GF-D8 (cell line): ENCODE measurements at regions not wholly inside any gene's neighbourhood (a gene's known extent, or its start where the extent isn't known, plus 50 kb on each side); places are given as distances from the start of the nearest gene placed in this dataset.
"Not testable (repeated sequence)": the region's sequence is repeated elsewhere in the genome, so short reads cannot be mapped to it uniquely, and the experiment has no call there.

Experiments
- DNase-seq: peaks from one replicate; lab custom pipeline; 2025; lab: John Stamatoyannopoulos, UW

DNA sequence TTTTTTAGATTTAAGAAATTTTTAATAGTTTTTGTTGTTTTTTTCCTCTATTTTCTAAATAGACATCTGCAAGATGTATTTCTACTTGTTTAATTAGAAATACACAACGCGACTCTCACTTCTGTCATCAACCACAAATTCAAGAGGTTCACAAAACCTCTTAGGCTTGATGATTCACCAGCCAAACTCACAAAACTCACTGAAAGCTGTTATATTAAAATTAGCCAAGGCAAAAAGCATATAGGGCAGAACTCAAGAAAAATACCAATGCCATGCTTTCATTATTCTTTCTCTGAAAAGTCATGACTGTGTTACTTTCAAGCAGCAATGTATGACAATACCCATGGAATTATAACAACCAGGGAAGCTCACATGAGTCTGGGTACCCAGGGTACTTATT is 487.0 kb upstream of the RGS18 start:
- DNase-seq = no peak

DNA sequence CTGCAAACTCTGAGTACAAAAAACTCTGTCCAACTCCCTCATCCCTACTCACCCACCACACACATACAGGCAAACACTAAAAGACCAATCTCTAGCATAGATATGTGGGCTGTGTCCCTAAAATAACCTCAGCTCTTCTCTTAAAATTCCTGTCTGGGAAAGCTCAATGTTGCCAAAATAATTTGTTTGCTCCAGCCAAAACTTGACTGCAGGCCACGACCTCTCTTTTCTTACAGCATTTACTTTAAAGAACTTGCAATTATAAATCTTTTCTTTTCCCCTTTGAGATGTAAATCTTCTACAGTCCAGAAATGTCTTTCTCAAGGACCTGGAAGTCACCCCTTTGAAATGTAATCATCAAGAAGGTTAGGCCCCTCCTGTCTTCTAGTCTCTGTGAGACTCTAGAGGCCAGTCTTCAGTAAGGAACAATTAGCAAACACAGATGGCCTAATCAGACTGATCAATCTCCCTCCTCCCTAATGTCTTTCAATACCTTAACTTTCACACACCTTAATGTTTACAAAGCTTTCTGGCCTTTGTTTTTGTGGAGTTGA is 483.6 kb upstream of the RGS18 start:
- DNase-seq = no peak

DNA sequence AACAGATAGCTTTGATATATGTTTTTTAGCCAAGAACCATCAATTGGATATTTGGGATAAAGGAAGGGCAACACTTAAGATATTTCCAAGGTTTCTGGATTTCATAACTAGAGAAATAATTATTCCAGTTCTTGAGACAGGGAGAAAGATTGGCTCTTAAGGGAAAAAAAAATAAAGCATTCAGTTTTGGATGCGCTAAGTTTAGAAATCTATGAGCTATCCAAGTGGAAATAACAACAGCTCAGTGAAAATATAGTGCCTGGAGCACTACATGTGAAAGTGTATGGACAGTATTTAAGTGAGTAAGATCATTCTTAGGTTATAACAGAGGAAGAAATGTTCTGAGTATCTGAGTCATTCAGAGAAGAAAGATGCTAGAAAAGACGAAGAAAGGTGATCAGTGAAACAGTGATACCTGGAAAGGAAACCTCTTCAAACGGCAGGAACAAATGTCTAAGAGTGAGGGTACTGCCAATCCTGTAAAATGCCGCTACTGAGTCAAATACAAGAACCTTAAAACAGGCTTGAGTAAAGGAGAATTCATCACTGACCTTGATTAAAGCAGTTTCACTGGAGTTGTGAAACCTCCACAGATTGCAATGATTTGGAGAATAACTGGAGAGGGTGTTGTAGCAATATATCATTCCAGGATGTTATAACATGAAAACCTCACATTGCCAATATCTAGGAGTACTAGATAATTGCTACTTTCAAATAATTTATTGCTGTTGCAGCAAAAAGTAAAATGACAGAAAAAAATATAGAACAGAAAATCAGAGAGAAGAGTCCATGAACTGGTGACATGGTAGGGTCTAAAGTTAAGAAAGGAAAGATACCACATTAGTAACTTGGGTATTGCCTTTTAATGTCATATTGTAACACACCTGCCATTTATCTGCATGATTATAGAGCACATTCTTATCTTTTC is 482.1 kb upstream of the RGS18 start:
- DNase-seq = no peak

DNA sequence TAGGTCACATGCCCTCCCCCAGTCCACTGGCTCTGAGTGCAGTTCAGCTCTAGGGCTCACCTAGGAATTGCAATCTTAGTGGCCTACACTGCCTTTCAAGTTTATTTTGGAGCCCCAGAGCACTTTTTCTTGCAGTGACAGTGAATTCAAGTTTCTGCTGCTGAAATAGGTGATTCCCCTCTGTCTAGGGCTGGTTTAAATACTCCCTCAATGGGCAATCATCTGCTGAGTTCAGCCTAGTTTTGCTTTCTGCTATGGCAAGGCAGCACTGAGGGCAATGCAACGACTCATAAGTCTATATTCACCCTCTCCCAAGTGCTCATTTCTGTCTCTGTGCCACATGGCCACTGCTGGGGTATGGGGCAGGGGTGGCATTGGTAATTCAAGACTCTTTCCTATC is 472.6 kb upstream of the RGS18 start:
- no peak for DNase-seq

DNA sequence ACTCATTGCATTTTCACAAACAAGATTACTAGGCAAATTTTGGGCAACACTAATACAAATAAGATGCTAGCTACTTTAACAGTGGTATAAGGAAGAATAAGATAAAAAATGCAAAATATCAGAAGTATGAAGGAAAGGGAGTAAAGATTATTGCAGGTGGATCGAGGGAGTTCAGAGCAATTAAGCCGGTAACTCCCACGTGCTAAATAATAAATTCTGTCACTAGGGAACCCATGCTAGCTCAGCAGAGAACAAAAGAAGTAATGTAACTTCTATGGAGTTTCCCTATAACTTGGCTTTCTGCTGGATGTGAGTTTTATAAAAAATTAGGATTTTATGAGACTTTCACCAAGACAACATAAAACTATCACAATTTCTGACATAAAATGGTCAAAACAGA is 470.5 kb upstream of the RGS18 start:
- no peak for DNase-seq

DNA sequence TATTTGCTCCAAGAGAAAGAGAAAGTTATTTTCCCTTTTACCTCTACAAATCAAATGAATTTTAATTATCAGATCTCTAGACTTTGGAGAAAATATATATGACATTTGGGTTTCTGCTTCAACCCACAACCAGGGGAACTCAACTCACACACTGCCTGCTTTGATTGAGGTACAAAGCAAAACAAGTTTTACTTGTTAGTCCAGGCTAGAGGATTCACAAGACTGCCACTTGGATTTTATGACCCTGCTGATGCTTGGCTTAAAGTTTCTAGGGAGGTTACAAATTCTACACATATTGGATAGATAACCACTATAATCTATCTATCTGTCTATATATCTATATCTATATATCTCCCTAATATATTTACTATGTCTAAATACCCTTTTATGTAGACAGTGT is 467.3 kb upstream of the RGS18 start:
- no peak for DNase-seq

DNA sequence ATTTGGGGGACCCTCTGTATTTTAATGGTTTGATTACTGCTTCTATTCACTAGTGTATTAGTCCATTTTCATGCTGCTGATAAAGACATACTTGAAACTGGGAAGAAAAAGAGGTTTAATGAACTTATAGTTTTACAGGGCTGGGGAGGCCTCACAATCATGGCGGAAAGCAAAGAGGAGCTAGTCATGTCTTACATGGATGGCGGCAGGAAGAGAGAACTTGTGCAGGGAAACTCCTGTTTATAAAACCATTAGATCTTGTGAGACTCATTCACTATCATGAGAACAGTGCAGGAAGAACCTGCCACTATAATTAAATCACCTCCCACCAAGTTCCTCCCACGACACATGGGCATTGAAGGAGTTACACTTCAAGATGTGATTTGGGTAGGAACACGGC is 464.5 kb upstream of the RGS18 start:
- no peak for DNase-seq

DNA sequence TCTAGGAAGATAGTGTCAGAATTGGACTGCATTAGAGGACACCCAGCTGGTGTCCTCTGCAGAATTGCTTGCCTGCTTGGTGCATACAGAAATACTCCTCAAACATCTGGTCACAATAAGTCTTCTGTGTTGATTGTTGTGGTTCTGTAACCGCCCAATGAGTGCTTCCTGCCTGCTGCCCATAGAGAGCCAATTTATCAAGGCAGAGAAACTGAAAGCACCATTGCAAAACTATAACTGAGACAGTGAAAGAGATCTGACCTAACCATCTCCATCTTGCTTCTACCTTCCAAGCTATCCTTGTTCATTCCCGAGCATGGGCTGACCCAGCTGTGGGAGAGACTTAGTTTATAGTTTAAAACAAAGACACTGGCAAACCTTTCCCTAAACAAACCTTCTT is 462.4 kb upstream of the RGS18 start:
- DNase-seq = no peak

DNA sequence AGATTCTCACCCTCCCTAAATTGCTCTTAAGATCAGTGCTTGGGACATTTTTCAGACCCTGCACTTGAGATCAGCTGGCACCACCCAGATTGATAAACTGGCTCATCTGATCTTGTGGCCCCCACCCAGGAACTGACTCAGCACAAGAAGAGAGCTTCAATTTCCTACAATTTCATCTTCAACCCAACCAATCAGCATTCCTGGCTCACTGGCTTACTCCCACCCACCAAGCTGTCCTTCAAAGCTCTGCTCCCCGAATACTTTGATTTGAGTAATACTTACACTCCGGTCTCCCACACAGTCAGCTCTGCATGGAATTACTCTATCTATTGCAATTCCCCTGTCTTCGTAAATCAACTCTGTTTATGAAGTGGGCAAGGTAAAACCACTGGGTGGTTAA is 461.9 kb upstream of the RGS18 start:
- no peak for DNase-seq

DNA sequence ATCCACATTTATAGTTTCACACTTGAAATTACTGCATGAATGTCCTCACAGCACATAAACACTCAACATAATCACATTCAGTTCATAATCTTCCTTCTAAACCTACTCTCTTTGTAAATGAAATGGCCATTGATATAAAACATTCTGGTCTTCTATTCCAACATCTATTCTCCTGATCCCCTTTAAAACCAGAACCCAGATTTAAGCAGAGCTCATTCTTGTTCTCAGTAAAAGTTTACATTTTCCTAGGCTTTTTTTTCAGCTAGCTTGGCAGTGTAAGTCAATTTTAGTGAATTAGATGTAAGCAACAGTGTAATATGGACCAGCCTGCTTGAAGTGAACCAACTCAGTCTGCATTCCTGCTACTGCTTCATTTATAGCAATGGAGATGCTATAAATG is 460.7 kb upstream of the RGS18 start:
- DNase-seq = no peak

DNA sequence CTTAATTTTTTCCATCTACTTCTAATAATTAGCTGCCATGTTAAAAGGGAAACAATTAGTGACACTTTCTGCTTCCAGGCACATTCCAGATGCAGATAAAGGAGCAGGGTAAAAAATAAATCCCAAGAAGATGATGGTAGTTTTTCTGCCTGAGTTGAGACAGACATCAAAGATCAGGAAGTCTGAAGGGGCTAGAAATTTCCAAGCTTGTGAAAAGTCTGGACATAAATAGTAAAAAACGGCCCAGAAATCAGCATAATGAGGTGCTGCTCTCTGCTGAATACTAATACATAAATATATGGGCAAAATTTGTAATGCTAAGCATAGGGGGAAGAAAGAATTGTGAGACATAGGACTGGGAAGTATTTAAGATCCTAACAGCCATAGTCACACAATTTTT is 460.0 kb upstream of the RGS18 start:
- no peak for DNase-seq

DNA sequence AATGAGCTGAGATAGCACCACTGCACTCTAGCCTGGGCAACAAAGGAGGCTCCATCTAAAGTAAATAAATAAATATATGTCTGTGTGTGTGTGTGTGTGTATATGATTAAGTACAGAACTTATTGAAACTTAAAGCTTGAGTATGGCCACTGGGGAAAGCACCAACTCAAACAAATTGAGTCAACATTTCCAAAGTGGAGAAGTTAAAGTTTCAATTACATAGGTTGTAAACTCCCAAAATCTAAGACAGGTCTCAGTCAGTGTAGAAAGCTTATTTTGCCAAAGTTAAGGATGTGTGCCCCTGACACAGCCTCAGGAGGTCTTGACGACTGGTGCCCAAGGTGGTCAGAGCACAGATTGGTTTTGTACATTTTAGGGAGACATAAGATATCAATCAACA is 458.9 kb upstream of the RGS18 start:
- DNase-seq = no peak

DNA sequence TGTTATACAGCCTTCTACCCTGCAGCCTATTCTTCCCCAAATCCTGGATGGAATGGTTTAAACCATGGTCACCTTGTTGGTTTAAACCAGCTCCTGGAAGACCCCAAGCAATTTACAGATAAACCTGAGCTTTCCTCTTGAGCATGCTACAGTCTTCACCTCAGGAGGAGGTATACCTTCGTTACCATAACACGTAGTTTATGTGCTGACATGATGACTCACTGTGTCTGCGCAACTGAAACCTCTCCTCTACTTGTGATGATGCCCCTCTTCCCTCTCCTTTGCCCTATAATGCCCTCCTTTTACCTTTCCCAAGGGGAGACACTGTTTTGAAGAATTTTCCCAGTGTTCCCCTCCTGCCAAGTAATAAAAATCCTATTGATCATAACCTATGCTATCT is 457.3 kb upstream of the RGS18 start:
- DNase-seq = no peak

DNA sequence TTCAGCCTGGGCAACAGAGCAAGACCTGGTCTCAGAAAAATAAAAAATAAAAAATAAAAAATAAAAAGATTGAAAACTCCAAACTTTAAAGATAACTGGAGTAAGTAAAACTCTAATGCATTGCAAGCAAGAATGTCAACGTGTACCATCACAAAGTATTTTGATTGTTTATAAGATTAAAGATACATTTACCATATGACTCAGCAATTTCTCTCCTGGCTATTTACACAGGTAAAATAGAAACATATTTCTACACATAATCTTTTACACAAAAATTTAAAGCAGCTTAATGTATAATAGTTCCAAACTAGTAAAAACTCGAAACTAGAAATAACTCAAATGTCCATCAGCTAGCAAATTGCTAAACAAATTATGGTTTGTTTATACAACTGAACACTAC is 456.1 kb upstream of the RGS18 start:
- no peak for DNase-seq

DNA sequence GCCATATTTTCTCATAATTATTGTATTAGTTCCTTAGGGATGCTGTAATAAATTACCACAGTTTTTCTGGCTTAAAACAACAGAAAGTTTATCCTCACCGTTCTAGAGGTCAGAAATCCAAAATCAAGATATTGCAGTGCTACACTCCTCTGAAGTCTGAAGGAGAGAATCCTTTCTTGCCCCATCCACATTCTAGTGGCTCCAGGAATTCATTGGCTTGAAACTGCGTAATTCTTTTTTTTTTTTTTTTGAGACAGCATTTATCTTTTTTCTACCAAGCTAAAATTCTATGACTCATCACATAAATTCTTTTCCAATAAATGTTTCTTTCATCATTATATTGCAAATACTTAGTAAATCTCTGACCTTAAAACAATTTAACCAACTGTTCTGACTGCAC is 451.0 kb upstream of the RGS18 start:
- no peak for DNase-seq

DNA sequence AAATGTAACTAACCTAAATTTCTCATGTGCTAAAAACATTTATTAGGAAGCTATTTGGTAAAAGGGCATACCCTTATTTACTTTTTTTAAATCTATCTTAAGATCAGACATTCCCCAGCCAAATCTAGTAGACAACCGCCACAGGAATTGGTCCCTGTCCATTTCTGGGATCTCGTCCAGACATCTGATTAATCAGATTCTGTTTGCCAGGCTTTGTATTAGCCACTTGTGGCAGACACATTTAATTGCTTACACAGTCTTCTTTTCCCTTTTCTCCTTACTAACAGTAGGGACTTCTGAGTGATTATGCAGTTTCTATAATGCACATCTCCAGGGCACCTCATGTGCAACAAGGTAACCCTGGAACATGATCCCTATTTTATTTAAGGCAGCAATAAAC is 449.0 kb upstream of the RGS18 start:
- no peak for DNase-seq

DNA sequence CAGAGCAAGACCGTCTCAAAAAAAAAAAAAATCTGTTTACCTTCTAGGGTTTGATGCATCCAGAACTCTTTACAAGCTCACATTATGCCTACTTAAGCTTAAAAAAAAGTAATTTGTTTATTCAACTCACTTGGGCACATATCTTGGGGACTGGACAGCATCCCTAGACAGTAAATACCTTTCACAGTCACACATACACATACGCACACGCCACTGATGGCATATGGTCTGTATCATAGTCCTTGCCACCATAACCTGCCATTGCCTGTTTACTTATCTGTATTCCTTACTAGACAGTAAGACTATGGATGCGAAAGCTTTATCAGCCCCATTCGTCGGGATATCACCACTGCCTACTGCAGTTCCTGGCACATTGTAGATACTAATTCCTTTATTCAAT is 446.3 kb upstream of the RGS18 start:
- no peak for DNase-seq

DNA sequence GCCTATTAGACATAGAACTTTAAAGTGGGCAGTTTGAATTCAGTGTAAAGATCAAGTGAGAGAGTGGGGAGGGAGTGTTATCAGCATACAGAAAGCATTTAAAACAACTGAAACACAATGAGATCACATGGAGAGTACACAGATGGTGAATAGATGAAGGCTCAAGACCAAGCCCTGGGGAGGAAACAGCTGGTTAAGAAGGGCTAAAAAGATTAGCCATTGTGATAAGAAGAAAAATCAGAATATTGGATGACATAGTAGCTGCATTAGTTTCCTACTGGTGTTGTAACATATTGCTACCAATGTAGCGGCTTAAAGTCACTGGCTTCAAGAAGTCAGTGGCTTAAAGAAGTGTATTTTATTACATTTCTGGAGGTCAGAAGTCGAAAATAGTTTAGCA is 443.4 kb upstream of the RGS18 start:
- no peak for DNase-seq

DNA sequence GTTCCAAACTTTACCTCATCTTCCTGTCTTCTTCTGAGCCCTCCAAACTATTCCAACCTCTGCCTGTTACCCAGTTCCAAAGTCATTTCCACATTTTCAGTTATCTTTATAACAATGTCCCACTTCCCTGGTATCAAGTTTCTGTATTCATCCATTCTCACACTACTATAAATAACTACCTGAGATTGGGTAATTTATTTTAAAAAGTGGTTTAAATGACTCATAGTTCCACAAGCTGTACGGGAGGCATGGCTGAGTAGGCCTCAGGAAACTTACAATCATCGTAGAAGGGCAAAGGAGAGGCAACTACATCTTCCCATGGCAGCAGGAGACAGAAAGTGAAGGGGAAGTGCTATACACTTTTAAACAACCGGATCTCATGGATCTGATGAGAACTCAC is 428.5 kb upstream of the RGS18 start:
- DNase-seq = no peak

DNA sequence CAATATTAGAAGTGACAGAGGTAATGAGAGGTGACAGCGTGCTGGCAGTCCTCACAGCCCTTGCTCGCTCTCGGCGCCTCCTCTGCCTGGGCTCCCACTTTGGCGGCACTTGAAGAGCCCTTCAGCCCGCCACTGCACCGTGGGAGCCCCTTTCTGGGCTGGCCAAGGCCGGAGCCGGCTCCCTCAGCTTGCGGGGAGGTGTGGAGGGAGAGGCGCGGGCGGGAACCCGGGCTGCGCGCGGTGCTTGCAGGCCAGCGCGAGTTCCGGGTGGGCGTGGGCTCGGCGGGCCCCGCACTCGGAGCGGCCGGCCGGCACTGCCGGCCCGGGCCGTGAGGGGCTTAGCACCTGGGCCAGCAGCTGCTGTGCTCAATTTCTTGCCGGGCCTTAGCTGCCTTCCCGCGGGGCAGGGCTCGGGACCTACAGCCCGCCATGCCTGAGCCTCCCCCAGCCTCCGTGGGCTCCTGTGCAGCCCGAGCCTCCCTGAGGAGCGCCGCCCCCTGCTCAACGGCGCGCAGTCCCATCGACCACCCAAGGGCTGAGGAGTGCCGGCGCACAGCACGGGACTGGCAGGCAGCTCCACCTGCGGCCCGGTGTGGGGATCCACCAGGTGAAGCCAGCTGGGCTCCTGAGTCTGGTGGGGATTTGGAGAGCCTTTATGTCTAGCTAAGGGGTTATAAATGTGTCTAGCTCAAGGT is 426.5 kb upstream of the RGS18 start:
- DNase-seq = not testable (repeated sequence)

DNA sequence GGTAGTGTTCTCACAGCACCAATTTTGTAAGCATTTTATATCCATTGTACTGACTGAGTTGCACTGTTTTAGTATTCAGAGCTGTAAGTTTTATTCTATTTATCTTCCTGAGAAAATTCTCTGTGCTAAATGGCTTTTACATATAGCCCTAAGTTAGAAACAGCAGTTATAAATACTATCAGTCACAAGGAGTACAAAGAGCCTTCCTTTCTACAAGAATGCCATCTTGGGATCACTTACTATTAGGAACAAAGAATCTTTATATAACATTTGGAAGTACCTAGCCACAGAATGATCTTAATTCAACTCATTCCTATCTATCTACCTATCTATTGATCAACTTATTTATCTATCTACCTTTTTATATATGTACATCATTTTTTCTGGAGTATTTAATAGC is 423.9 kb upstream of the RGS18 start:
- DNase-seq = no peak

DNA sequence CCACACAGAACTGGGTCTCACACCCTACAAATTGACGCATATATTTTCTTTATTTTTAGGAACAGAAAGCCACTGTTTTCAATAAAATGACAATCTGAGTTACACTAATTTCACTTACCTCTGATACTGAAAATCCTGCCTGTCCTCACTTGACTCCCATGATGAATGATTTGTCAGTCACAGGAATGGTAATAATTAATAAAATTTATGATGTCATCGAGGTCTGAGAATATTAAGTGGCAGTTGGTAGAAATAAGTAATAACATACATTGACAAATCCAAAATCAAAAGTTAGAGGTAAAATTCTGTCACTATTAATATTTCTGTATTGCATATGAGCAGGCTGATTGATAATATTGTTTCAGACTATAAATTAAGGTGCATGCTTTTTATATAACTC is 418.7 kb upstream of the RGS18 start:
- DNase-seq = no peak

DNA sequence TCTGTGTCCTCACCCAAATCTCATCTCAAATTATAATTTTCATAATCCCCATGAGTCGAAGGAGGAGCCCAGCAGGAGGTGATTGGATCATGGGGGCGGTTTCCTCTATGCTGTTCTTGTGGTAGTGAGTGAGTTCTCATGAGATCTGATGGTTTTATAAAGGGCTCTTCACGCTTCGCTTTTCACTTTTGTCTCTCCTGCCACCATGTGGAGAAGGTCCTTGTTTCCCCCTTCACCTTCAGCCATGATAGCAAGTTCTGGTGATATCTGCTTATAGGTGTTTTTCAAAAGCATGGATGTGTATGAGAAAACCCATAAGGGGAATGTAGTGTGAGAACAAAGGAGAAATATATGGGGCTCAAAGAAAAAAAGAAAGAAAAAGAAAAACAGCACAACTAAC is 405.9 kb upstream of the RGS18 start:
- DNase-seq = no peak
